ENCODE measurements at regions not wholly inside any gene's neighbourhood (a gene's known extent, or its start where the extent isn't known, plus 50 kb on each side); places are given as distances from the start of the nearest gene placed in this dataset.

DNA sequence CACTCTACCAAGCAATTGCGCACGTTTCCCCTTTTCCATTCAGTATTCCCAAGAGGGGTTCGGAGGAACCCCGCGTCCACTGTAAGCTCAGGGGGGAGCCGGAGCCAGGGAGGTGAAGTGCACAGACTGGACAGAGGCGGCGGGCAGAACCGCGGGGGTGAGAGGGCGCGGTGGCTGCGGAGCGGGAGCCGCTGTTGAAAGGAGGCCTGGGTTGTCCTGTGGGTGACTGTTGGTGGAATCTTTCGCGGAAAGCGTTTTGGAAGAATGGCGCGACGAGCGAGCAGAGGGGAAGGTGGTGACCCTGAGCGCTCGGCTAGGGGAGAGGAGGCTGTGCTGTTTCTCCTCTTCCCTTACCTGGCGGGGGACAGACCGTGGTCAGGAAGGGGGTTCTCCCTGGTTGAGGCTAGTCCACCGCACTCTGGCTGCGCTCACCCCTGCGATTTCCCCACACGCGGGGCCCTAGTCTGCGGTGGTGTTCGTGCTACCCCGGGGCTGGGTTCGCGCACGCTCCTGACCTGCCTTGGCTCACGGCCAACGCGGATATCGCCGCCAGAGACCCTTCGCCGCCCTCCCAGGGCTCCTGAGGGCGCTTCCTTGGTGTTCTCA lies 92.8 kb downstream of the PRKAB2 start:
- ChIA-PET POLR2A (interaction anchor here (0.7 kb wide), 1 partner anchor 1933 kb away, joined by 3 read pairs; no protein-coding TSS in a partner anchor), CTCF (no interaction called here)
- no peak overlapping the region for H3K4me3 ChIP-seq (ENCODE audit: low read depth, low read length)

DNA sequence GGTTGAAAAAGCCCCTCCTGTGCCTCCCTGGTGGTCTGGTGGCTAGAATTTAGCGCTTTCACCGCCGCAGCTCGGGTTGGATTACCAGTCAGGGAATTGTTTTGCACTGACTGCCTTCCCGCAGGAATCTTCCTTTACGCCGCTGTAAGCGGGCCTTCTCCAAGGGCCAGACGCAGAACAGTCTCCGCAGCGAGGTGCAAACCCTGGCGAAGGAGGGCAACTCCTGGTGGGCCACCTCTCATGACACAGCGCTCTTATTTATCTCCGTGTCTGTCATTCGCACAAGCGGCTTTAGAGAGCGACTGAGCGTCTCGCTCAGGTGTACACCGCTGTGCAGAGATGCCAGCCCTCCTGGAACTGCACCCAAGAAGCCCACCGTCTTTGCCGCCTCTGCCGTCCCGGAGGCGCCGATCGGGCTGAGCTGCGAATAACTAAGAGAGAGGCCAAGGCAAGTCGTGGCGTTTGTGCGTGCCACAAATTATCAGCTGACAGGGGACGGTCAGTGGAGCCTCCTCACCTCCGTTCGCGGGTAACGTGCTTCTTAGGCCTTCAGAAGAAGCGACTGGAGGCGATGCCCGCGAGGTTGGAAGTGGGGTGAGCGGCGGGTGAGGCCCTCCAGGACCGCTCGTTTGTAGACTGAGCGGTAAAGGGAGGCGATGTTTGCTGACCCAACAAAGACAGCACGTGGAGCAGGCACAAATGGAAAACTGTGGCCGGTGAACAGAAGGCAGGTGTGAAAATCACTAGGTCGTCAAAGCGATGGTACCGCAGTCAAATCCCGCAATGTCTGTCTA lies 93.5 kb downstream of the PRKAB2 start:
- TF ChIP-seq, protein P1, sequence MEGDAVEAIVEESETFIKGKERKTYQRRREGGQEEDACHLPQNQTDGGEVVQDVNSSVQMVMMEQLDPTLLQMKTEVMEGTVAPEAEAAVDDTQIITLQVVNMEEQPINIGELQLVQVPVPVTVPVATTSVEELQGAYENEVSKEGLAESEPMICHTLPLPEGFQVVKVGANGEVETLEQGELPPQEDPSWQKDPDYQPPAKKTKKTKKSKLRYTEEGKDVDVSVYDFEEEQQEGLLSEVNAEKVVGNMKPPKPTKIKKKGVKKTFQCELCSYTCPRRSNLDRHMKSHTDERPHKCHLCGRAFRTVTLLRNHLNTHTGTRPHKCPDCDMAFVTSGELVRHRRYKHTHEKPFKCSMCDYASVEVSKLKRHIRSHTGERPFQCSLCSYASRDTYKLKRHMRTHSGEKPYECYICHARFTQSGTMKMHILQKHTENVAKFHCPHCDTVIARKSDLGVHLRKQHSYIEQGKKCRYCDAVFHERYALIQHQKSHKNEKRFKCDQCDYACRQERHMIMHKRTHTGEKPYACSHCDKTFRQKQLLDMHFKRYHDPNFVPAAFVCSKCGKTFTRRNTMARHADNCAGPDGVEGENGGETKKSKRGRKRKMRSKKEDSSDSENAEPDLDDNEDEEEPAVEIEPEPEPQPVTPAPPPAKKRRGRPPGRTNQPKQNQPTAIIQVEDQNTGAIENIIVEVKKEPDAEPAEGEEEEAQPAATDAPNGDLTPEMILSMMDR (IDR thresholded peaks at IDR 0.05; ENCODE audit: insufficient read depth, low read length, missing control alignments) = no peak
- DNase-seq (ENCODE audit: low read depth, low spot score) = no peak
- ChIA-PET CTCF (interaction anchor here (1.4 kb wide), 1 partner anchor 20 kb away, joined by 3 read pairs; no protein-coding TSS in a partner anchor), POLR2A (no interaction called here)
- no peak overlapping the region for H3K4me3 ChIP-seq (ENCODE audit: low read depth, low read length)

More for the DNA sequence above, 92.8 kb downstream of the PRKAB2 start:
- TF ChIP-seq, protein P1 (IDR thresholded peaks at IDR 0.05; ENCODE audit: insufficient read depth, low read length, missing control alignments) = no peak
- DNase-seq (ENCODE audit: low read depth, low spot score) = no peak

DNA sequence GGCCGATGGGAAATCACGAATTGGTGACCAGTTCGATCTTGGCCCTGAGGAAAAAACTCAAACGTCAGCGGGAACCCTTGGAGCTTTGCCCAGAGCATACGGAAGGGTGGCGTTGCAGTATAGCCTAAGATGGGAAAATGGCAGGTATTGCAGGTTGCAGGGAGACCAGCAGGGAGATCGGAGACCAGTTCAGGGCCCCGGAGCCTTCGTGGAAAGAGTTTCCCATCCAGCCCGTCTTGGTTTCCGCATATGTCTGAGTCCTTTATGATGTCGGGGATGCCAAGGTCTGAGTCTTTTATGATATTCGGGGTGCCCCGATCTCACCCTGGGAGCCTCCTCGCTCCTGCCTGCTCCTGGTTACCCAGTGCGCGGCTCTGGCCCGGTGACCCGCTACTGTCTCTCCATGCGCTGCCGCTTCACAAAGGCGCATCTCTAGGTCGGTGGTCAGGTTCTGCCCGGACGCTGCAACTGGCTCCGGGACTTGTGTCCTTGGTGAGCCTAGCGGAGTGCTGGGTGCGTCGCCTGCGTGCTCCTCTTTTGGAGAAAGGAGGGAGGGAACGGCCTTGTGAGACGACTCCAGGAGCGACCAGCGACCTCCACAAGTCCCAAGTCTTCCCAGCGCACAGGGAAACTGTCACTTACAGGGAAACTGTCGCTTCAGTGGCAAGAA lies 94.2 kb downstream of the PRKAB2 start:
- no peak overlapping the region for H3K4me3 ChIP-seq (ENCODE audit: low read depth, low read length)
- TF ChIP-seq, protein P1 (IDR thresholded peaks at IDR 0.05; ENCODE audit: insufficient read depth, low read length, missing control alignments) = no peak
- ChIA-PET CTCF (interaction anchor here (1.4 kb wide), 1 partner anchor 20 kb away, joined by 3 read pairs; no protein-coding TSS in a partner anchor), POLR2A (no interaction called here)
- DNase-seq (ENCODE audit: low read depth, low spot score) = no peak

DNA sequence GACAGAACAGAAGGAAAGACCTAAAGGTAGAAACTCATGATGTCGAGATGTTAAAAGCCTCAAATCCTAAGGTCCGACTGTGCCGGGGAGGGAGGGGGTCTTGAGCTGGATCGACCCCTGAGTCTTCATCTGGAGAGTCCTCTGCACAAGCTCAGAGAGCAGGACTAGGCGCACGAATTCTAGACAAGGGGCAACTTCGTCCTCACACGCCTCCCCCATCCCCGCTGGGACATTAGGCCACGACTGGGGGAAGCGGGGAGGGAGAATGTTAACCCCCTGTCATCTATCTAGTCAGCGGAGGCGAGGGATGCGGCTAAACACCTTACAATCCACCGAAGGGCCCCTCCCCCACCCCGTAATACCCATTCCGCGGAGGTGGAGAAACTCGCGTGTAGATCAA lies 94.7 kb downstream of the PRKAB2 start:
- ChIA-PET CTCF (no interaction called here), POLR2A (no interaction called here)
- TF ChIP-seq, protein P1 (IDR thresholded peaks at IDR 0.05; ENCODE audit: insufficient read depth, low read length, missing control alignments) = no peak
- H3K4me3 ChIP-seq (ENCODE audit: low read depth, low read length) = no peak overlapping the region
- no peak for DNase-seq (ENCODE audit: low read depth, low spot score)

DNA sequence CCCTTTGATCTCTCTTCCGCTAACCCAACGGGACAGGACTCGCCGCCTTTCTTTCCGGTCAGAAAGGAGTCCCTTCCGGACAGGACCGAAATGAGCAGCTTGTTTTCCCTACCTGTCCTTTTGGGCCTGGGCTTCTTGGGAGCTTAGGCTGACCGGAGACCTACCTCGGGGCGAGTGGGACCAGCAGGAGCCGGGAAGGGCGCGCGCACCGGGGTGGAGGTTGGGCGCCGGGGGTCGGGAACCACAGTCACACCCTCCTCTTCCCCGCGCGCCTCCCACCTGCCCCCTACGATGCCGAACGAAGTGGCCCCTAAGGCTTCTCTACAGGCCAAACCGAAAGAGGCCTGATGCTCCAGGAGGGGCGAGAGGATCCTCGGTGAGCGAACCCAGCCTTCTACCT lies 95.2 kb downstream of the PRKAB2 start:
- DNase-seq (ENCODE audit: low read depth, low spot score) = no peak
- no peak overlapping the region for H3K4me3 ChIP-seq (ENCODE audit: low read depth, low read length)
- CTCF ChIA-PET = no interaction called here
- TF ChIP-seq, protein P1 (IDR thresholded peaks at IDR 0.05; ENCODE audit: insufficient read depth, low read length, missing control alignments) = no peak
- POLR2A ChIA-PET = no interaction called here

DNA sequence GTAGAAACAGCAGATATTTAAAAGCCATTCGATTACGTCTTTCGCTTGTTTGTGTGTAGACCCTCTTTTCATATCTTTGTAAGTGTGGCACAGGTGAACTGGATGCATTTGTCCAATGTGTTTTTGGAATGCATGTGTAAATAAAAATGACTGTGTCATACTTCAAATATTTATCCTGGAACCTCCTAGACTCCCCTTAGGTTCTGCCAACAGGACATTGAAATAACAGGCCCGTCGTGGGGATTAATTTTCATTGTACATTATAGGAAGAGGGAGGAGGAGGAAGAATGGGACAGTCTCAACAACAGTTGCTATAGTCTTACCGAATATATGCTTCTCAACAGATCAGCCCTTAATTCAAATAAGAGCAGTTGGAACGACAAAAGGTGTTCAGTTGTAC lies 95.8 kb downstream of the PRKAB2 start:
- TF ChIP-seq, protein P1 (IDR thresholded peaks at IDR 0.05; ENCODE audit: insufficient read depth, low read length, missing control alignments) = no peak
- POLR2A ChIA-PET = no interaction called here

More for the DNA sequence above, 95.8 kb downstream of the PRKAB2 start:
- no peak for DNase-seq (ENCODE audit: low read depth, low spot score)
- no peak overlapping the region for H3K4me3 ChIP-seq (ENCODE audit: low read depth, low read length)
- CTCF ChIA-PET = no interaction called here

All from AG04449 (cell line).